Hematopoietic multipotent progenitor cell treated with erythropoietin and hydrocortisone succinate and interleukin-3 and kit ligand, for 8 days (in vitro differentiated cells): ENCODE measurements at regions not wholly inside any gene's neighbourhood (a gene's known extent, or its start where the extent isn't known, plus 50 kb on each side); places are given as distances from the start of the nearest gene placed in this dataset.

Experiments
- DNase-seq: peaks from one replicate; pipeline ENCODE4 v3.0.0-alpha.2; 2015

DNA sequence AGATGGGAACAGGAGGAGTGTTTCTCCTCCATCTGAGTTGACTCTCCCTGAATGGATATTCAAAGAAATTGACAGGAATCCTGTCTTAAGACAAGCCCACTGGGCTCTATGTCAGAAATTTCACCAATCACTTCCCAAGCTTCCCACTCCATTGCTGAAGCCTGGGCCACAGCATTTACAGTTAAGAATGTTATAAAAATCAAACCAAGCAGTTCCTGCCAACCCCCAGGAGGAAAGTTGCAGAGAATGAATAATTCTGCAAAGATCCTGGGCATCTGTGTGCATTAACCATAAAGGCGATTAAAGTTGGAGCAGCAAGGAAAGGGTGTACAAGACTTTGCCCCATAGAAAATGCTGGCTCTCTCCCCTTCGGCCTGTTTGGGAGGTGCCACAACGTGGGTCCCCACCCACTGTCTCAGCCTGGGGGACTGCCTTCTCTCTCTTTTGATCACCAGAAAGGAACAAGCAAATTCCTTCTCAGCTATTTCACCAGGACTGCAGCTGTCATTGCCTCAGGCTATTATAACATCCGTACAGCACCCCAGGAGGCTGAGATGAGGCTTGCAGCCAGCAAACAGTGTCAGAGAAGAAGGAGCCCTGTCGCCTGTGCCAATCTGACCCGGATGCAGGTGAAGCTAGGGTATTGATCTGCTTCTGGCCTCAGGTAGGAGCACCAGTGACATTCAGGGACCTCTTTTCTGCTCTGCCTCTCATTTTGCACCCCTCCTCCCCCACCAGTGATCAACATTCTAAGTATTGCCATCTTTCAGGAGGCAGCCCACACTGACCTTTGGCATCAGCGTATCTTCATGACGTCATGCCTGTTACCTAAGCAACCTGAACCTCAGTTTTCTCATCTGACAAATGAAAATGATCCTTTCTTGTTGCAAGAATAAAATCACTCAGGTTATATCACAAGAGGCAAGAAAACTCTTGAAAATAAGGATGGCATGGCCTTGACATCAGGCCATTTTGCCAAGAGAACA lies 219.0 kb downstream of the SH3BP4 start:
- DNase-seq = no peak

DNA sequence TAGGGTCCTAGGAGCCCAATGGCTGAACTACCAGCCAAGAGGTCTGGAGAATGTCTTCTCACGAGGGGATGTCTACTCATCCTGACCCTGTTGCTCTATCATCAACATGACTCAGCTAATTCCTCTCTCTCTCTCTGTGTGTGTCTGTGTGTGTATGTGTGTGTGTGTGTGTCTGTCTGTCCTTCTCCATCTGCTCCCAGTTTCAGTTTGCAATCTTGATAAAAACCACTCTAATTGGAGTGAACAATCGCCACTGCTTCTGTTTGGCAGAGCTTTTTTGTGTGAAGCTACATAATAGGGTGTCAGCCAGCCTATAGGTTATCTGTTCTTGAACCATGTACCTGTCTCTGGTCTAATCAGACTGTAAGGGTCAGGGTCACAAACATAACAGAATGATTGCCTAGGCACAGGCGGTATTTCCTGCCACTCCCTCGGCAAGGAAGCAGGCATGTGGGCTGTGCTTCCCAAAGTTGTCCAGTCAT lies 219.8 kb downstream of the SH3BP4 start:
- no peak for DNase-seq

DNA sequence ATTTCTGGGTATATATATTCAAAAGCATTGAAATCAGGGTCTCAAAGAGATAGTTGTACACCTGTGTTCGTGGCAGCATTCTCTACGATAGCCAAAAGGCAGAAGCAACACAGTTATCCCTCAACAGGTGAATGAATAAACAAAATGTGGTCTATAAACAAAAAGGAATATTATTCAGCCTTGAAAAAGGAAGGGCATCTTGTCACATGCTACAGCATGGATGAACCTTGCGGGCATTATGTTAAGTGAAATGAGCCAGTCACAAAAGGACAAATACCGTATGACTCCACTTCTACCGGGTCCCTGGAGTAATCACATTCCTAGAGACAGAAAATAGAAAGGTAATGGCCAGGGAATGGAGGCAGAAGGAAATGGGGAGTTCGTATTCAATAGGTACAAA lies 228.8 kb downstream of the SH3BP4 start:
- DNase-seq = no peak

DNA sequence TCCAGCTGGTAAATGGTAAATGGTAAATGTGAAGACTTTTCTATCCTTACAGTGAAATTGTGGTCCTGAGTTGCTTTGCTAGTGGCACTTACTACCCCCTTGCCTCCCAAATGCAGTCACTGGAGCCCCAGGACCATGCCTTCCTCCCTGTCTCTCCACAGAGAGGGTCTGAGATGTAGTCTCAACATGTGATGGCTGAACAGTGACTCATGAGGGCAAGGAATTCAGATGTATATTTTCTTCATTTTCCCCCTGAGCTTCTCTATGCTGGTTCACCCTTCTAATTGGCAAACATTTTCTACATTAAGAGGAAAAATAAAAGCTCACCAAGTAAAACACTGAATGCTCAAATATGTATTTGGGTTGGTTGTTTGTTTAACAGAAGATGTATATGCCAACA lies 232.0 kb downstream of the SH3BP4 start:
- DNase-seq = no peak

DNA sequence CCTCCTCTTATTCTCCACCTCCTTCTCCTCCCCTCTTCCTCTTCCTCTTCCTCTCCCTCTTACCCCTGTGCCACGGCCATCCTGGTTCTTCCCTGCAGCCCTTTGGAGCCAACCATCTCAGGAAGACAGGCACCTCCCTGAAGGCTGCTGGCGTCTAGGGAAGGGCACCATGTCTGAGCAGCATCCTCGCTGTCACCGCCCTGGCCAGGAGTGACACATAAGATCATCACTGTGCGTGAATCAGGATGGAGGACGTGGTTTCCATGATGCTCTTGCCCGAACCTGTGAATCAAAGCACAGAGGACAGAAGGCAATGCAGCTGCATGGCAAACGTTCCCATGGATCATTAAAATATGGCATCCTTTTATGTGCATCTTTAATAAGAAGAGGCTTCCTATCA lies 236.0 kb downstream of the SH3BP4 start:
- DNase-seq = no peak

DNA sequence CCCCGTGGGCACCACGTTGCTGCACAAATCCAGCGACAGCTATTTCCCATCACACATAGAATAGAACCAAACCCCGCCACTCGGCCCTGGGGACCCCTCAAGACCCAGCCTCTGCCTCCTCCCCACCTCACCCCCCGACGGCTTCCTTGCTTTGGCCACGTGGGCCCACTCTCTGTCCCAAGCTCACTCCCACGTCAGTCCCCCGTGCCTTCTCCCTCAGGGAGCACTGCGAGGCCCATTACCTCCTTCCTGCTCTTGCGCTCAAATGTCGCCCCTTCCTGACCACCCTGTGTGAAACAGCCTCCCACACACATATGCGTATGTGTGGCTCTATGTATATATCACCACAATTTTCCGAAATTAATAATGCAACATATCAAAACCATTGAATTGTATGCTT lies 239.7 kb downstream of the SH3BP4 start:
- DNase-seq = no peak

DNA sequence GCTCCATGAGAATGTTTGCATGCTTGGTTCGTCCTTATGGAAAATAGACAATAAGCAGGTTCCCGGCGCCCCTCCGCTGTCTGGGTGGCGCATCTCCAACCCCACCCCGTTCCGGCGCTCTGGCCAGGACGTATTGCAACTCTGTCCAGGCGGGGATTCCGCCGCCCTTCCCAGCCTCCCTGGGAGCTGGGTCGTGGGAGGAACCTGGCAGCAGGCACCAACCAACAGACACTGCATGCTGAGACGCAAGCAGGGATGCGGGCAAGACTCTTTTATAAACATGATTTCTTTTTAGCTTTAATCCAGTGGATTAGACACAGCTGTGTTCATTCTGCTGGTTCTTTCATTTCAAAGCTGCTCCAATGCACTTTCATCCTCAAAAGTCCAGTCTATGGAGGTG lies 240.2 kb downstream of the SH3BP4 start:
- no peak for DNase-seq

DNA sequence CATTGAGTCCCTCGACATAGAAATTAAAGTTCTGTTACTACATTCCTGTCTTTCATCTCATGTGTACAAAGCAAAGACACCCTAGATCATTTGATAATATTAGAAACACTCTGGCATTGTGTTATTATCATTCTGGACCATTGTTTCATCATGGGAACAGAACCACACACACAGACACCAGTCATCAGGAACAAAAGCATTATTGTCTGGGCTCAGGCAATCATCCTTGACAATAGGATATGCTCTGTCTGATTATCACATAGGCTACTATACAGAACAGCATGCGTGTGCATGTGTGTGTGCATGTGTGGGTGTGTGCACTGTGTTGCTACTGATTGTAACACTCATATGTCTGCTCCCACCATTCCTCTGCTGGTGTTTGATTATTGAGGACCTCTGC lies 242.5 kb downstream of the SH3BP4 start:
- DNase-seq = no peak

DNA sequence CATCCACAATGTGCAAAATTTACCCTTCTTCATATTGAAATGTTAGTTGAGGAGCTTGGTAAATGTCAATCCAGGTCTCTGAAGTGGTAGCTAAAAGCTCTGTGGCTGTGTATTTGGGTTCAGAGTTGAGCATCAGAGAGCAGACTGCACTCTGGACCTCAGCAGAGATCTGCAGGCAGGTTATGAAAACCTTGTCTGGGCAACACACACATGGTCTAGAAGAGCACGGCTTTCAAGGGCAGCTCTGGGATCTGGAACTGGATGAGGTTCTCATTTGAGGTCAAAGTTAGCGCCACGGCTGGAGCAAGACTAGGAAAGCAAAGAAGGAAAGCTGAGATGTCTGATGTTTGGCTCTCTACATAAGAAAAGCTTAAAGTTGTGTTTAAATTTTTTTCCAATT lies 243.0 kb downstream of the SH3BP4 start:
- no peak for DNase-seq

DNA sequence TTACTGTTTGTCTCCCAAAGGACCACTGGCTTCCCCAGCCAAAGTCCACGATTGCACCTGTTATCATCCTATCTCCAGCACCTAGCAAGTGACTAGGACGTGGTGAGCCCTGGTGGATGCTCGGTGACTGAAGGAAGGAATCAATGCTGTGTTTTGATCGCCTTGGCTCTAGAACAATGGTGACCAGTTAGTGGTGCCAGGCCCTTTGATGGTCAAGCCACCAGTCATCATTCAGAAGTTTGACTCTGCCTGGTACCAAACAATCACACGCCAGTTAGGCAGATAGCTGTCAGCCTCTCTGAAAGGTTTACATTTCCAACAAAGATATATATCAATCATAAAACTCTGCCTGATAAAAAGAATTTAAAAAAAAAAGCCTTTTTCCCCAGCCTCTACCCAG lies 244.1 kb downstream of the SH3BP4 start:
- DNase-seq = no peak

DNA sequence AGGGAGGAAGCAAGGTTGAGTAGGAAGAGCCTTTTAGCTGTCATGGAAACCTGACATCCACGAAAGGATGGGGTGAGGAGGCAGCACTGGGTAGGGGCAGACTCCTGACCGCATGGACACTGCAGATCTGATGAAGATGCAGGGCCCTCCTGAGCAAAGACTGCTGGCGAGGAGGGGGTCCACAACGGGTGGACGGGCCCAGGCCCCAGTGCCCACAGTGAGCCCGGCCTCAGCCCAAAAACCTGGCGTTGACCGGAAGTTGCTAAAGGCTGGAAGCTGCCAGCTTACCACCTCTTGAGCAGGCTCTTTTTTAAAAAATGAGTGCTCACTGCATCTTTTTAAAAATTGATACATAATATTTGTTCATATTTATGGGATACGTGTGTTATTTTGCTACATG lies 247.3 kb downstream of the SH3BP4 start:
- no peak for DNase-seq

DNA sequence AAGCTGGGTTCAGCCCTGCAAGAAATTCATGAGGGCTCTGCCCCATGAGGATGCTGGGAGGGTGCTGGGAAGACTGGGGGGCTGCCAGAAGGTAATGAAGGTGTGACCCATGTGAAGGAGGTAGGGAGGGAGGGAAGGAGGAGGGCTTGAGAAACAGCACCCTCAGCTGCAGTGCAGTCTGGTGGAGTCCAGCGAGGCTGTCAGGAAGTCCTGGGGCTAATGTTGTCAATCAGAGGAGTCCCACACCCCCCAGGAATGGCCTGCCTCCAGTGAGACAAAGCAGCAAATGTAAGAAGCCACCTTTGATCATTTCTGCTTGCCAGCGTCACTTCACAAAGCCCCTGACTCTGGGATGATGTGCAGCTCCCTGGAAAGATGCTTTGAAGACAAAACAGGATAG lies 248.4 kb downstream of the SH3BP4 start:
- no peak for DNase-seq

DNA sequence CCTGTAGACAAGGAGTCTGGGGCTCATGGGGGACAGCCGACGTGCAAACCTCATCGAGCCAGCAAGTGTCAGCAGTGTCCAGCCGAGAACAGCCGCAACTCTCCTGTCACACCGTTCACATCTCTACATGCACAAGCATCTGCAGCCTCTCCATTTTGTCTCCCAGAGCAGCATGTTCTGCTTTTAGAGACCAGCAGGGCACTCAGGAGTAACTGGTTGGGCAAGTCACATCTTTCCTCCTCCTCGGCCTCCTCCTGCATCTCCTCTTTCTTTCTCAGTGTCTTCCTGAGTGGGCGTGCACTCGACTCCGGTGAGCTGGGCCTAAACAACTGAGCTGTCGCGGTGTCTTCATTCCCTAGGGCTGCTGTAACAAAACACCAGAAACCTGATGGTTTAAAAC lies 249.9 kb downstream of the SH3BP4 start:
- no peak for DNase-seq

DNA sequence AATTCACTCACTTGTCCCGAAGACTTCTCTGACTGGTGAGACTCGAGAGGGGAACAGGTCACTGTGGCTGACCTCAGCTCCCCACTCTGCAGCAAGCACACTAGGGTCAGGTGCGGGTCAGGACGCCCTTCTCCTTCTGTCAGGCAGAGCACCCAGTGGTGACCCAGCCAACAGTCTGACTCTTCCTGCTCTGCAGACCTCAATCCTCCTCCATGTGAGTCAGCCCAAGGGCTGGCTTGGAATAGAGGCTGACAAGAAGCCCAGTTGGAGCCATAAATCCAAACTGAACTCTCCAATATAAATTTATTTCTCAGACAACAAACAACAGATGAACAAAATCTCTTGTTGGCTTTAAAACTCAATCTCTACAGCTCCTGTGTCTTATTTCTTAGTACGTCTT lies 253.1 kb downstream of the SH3BP4 start:
- no peak for DNase-seq

DNA sequence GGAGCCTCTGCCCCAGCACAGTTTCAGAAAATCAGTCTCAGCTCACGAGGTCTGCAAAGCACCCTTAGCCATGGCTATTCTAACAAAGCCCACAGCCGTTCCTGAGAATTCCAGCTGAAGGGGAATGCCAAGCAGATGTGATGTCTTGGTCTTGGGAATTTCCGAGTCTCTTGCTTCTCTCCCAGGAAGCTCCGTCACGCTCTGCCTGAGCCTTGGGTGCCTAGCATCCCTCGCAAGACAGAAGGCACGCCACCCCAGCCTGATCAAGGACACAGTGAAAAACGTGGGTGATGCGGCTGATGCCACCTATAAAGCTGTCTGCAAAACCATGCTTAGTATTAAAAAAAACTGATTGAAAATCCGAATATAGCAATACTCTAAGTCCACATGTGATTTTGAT lies 254.6 kb downstream of the SH3BP4 start:
- no peak for DNase-seq

DNA sequence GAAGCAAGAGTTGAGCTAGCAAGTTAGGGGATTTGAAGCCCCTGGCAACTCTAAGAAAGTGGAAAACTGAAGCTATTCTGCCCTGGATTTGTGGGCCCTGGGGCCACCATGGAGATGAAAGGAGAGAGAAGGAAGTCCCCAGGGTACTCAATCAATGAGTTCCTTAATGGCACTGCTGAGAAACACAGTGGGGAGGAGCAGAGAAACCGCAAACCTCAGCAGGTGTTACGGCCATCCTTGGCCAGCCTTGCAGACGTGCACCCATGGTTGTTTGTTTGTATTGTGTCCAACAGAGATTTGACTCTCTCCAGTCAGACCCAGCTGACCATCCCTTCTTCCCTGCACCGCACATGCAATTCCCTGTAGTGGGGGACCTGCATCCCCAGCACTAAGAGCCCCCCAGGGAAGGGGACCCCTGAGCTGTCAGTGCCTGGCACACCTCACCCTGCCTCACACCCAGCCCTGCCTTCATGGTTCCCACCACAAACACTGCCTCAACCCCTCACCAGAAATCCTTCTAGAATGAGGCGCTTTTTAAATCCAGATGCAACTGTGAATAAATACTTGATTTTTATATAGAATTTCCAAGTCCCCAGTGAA lies 255.3 kb downstream of the SH3BP4 start:
- no peak for DNase-seq

DNA sequence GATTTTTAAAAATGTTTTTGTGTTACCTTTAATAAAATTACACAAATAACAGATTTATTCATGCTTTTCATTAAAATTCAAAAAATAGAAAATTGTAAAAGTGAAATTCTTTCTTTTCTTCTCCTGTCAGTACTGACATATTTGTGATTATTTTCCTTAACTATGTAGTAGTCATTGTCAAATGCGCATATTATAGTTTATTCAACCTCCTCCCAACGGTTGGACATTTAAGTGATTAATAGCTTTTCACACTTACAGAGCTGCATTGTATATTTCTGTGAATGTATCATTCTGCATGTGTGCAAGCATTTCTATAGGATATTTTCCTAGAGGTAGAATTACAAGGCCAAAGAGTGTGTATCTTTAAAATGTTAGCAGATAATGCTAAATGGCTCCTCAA lies 259.2 kb downstream of the SH3BP4 start:
- DNase-seq = no peak

DNA sequence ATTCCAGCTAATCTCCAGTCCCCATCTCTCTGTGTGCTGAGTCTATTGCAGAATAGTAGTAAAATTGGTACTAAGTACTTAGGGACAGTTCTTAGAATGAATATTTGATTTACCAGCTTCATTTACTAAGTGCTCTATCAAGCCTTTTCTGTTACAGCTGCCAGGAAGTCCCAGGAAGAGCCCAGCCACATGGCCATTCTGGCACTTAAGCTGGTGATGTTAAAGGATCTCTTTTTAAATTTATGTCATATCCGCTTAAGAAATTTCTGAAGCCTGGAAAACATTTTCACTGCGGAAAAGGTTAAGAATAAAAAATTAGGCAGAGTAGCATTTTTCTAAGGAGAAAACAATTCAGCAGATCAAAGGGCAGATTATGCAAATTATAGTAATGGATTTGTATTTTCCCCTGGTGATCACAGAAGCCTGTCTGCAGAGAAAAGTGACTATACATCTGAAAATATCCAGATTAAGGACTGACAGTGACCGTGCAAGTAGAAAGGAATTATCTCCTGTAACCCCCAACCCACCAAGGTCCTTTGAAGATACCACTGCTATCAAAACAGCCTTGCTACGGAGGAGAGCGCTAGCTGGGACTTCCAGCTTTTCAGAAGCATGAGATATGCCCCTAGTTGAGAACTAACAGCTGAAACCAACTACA lies 260.8 kb downstream of the SH3BP4 start:
- DNase-seq = no peak

DNA sequence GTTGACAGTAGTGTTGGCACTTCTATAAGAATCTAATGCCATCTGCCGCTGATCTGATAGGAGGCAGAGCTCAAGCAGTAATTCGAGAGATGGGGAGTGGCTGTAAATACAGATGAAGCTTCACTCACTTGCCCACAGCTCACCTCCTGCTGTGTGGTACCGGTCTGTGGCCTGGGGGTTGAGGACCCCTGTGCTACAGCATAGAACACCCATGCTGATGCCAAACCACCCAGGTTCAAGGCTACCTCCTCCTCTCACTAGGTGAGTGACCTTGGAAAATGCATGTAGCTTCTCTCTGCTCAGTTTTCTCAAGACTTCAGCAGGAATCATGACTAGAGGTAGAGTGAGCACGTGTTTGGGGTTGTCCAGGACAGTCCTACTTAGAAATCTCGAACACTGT lies 263.4 kb downstream of the SH3BP4 start:
- no peak for DNase-seq

DNA sequence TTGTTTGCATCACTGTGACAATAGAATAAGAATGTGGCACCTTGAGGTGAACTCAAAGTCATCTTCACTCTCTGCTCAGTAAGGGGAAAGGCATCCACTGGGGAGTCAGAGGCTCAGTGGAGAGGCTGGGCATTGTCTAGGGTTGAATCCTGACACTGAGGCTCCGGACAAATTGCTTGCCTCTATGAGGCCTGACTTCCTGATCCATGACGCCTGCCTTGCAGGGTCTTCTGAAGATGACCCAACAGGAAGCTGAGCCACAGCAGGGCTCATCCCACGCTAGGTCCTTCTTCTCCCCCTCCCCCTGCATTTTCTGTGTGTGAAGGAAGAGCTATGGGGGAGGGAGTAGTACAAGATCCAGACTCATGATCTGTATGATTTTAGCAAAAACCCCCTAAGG lies 265.1 kb downstream of the SH3BP4 start:
- DNase-seq = no peak

DNA sequence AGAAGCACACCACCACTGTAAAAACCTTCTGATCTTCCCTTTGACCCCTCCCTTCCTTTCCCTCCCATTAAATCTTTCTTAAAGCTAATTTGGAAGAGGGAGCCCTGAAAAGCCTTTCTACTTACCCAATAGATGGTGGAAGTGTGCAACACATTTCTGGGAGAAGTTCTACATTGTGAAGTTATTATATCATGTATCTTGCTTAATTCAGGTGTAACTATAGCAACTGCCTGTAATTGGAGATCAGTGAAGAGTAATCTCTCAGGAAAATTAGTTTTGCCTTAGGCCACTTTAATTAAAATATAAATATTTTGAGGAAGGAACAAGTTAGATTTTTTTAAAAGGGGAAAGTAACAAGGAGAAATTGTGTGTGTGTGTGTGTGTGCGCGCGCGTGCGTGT lies 266.0 kb downstream of the SH3BP4 start:
- DNase-seq = no peak

DNA sequence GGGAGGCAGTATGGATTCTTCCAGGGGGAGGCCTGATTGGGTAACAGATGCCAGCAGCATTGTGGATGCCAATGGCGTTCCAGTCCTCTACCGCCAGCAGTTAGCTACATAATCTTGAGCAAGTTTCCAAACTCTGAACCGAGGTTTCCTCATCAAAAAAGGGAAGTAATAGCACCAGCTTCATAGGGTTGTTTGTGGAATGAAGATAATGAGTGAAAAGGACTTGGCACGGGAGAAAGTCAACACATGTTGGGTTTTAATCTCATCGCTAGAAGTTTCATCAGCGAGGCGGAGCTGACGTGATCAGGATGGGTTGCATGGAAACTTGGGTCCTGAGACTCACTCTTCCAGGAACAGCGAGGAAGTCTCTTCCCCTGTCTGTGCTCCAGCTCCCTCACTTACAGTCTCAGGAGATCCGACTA lies 266.7 kb downstream of the SH3BP4 start:
- DNase-seq = no peak

DNA sequence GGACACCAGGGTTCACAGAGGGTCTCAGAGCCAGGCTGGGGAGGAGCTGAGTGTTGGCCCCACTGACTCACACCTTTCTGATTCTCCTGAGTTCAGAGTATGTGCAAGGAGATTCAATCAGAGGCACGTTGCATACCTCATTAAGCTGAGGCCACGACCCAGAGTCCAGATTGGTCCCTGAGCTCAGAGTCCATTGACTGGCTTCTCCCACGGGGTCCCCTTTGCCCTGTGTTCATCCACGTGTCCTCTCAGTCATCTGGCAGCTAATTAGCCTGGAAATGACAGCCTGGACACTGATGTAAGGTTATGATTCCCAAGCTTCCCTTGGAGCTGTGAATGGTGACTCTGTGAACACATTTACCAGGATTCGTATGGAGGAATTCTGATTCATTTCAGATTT lies 267.2 kb downstream of the SH3BP4 start:
- DNase-seq = no peak

DNA sequence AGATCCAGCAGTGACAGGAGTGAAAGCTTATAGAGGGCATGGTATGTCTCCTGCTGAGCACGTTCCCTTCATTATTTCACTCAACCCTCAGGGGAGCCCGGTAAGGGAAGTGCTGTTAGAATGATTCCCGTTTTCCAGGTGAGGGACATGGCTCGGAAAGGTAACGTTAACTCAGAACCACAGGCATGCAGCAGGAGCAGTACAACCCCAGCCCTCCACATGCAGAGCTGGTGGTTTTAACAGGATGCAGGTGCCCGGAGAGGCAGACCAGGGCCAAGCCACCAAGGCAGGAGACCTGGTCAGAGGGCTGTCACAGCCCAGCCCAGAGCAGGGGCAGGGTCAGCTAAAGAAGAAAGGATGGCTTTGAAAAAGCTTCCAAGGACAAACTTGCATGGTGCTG lies 268.5 kb downstream of the SH3BP4 start:
- no peak for DNase-seq
